ENCODE measurements at regions not wholly inside any gene's neighbourhood (a gene's known extent, or its start where the extent isn't known, plus 50 kb on each side); places are given as distances from the start of the nearest gene placed in this dataset.

GRCh38 chr1:168401341-168401740, 120.7 kb downstream of the TBX19 start:
- TF ChIP-seq CTCF (IDR thresholded peaks at IDR 0.05) (no peak), POLR2A (IDR thresholded peaks at IDR 0.05) (no peak)
